Upper lobe of left lung (tissue), 6 donors: ENCODE measurements at regions not wholly inside any gene's neighbourhood (a gene's known extent, or its start where the extent isn't known, plus 50 kb on each side); places are given as distances from the start of the nearest gene placed in this dataset.
"Not testable (repeated sequence)": the region's sequence is repeated elsewhere in the genome, so short reads cannot be mapped to it uniquely, and the experiment has no call there.

Source experiments
- ATAC-seq, 2 donors: fragments of 200-7000 bp; cut with Tn5 transposase; one replicate each; pipeline ENCODE4 v1.9.1; 2022; ENCODE audit warnings: mild to moderate bottlenecking in 2 of 2, moderate library complexity in 2 of 2; ENCODE audit not compliant: low FRiP score in 2 of 2
- DNase-seq, 2 donors: peaks; one replicate each; pipeline ENCODE4 v3.0.0-alpha.2; 2019 to 2020
- H3K27ac ChIP-seq, 4 donors: fragments of 200-600 bp; sonication (generic); one replicate each; pipeline ENCODE4 v1.5.1; 2016 to 2019
- H3K27me3 ChIP-seq, 4 donors: fragments of 200-600 bp; sonication (generic); one replicate each; pipeline ENCODE4 v1.5.1; 2017 to 2019
- H3K36me3 ChIP-seq, 4 donors: fragments of 200-600 bp; sonication (generic); one replicate each; pipeline ENCODE4 v1.5.1; 2016 to 2019
- H3K4me1 ChIP-seq, 4 donors: fragments of 200-600 bp; sonication (generic); one replicate each; pipeline ENCODE4 v1.5.1; 2018 to 2019
- H3K4me3 ChIP-seq, 4 donors: fragments of 200-600 bp; sonication (generic); one replicate each; pipeline ENCODE4 v1.5.1; 2017 to 2019; ENCODE audit warnings: mild to moderate bottlenecking in 2 of 4, moderate library complexity in 1 of 4
- H3K9me3 ChIP-seq, 4 donors: fragments of 200-600 bp; sonication (generic); one replicate each; pipeline ENCODE4 v1.5.1; 2018 to 2019
- EP300 ChIP-seq, 4 donors: sonication (generic); formaldehyde crosslinking; IDR thresholded peaks; one replicate each; pipeline ENCODE4 v1.5.1; 2017; ENCODE audit warnings: antibody characterized with exemption in 4 of 4, control low read depth in 2 of 4
- POLR2A ChIP-seq, 4 donors: fragments of 450-650 bp; IDR thresholded peaks; one replicate each; pipeline ENCODE4 v1.5.1; 2016 to 2017; ENCODE audit warnings: antibody characterized with exemption in 4 of 4, mild to moderate bottlenecking in 2 of 4
- POLR2AphosphoS5 ChIP-seq, 2 donors: sonication (generic); formaldehyde crosslinking; IDR thresholded peaks; one replicate each; pipeline ENCODE4 v1.5.1; 2017; ENCODE audit warnings: antibody characterized with exemption in 2 of 2
- WGBS, 2 donors: methylation state at CpG; one replicate each; pipeline ENCODE4 v1.1.5; 2017 to 2018; 5-methylcytosine and 5-hydroxymethylcytosine counted together
- TF ChIP-seq, protein P1 (sequence below), 6 experiments: fragments of 450-650 bp in 4 of 6; fragments of 200-600 bp in 2 of 6; sonication (generic) in 2 of 6; IDR thresholded peaks; one replicate each; pipeline ENCODE4 v1.5.1; 2016 to 2019; ENCODE audit warnings: antibody characterized with exemption in 6 of 6
- donor health status: DM: no; HTN: no; CAD: no; lungs with moderate emphysema.
- donor health status: DM: no; HTN: yes; CAD: no; lungs with severe emphysema.

DNA sequence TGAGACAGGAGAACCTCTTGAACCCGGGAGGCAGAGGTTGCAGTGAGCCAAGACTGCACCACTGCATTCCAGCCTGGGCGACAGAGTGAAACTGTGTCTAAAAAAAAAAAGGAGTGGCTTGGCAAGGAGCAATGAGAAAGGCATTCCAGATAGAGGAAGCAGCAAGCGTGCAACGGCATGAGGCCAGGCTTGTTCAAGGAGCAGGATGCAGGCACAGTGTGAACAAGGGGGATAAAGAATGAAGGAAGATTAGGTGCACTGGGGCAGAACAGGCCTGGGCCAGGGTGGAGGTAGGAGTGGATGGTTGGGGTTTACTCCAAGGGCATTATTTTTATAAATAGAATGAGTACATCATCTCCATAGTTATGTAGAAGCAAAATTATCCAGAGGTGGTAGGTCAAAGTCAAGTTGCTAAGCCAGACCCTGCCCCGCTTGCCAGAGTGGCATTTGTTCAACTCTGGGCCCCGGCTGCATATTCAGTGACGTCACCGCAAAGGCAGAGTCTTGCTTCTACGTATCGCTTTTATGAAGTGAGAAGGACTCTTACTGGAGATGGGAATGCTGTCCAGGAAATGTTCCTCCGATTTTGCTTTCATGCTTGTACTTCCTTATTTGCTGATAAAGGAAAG is 100.2 kb downstream of the KATNIP start:
- H3K4me3 ChIP-seq = no peak overlapping the region
- 57 to 62% methylated on average over 11 of the region's 11 CpGs for WGBS, 2 donors
- no peaks in the 10 kb centered on the region for H3K27me3 ChIP-seq
- no peak for DNase-seq
- no peaks in the 10 kb centered on the region for H3K4me1 ChIP-seq
- no peak overlapping the region for H3K27ac ChIP-seq
- no peak for ATAC-seq
- peaks cover 0 to 24% (median 4%) of the 10 kb centered on the region in 4 donors for H3K36me3 ChIP-seq
- no peaks in the 10 kb centered on the region for H3K9me3 ChIP-seq
- TF ChIP-seq, protein P1, sequence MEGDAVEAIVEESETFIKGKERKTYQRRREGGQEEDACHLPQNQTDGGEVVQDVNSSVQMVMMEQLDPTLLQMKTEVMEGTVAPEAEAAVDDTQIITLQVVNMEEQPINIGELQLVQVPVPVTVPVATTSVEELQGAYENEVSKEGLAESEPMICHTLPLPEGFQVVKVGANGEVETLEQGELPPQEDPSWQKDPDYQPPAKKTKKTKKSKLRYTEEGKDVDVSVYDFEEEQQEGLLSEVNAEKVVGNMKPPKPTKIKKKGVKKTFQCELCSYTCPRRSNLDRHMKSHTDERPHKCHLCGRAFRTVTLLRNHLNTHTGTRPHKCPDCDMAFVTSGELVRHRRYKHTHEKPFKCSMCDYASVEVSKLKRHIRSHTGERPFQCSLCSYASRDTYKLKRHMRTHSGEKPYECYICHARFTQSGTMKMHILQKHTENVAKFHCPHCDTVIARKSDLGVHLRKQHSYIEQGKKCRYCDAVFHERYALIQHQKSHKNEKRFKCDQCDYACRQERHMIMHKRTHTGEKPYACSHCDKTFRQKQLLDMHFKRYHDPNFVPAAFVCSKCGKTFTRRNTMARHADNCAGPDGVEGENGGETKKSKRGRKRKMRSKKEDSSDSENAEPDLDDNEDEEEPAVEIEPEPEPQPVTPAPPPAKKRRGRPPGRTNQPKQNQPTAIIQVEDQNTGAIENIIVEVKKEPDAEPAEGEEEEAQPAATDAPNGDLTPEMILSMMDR (IDR thresholded peaks at IDR 0.05) = no peak
- TF ChIP-seq POLR2A (IDR thresholded peaks at IDR 0.05) (no peak), POLR2AphosphoS5 (IDR thresholded peaks at IDR 0.05) (no peak), EP300 (IDR thresholded peaks at IDR 0.05) (no peak)

DNA sequence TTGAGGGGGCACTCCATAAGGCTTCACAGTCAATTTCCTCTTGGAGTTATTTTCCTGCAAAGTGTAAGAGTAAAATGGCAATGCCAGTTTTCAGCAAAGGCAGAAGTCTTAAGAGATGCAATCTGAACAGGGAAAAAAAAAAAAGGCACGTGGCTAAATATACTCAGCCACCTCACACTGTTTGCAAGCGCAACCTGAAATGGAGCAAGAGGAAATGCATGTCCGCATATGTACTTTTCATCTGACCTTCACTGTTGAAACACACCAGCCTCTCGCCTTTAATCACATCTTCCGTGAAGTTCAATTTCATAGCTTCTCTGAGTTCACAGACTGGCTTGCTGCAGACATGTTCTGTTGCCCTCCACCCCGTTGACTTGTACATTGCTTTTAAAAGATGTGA is 101.4 kb downstream of the KATNIP start:
- Histone ChIP-seq H3K27me3 (no peaks in the 10 kb centered on the region), H3K9me3 (no peaks in the 10 kb centered on the region), H3K36me3 (peaks cover 0 to 29% (median 4%) of the 10 kb centered on the region in 4 donors), H3K27ac (no peak overlapping the region), H3K4me1 (no peaks in the 10 kb centered on the region), H3K4me3 (no peak overlapping the region)
- TF ChIP-seq, protein P1 (IDR thresholded peaks at IDR 0.05) = no peak
- ATAC-seq = no peak
- 79 to 81% methylated on average over 6 of the region's 6 CpGs for WGBS, 2 donors
- no peak for DNase-seq

DNA sequence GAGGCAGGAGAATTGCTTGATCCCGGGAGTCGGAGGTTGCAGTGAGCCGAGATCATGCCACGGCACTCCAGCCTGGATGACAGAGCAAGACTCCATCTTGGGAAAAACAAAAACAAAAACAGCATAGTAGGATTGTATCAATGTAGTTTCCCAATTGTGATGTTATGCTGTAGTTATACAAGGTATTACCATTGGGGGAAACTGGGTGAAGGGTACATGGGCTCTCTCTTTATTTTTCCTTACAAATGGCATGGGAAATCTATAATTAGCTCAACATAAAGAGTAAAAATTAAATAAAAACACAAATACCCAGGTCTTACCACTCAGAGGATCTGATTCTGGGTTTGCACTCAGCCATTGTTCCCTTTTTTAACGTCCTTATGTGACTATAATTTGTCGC is 107.9 kb downstream of the KATNIP start:
- ATAC-seq = no peak
- TF ChIP-seq POLR2AphosphoS5 (IDR thresholded peaks at IDR 0.05) (no peak), EP300 (IDR thresholded peaks at IDR 0.05) (no peak), POLR2A (IDR thresholded peaks at IDR 0.05) (no peak)
- TF ChIP-seq, protein P1 (IDR thresholded peaks at IDR 0.05) = no peak
- H3K27me3 ChIP-seq = no peaks in the 10 kb centered on the region
- no peak overlapping the region for H3K4me3 ChIP-seq
- no peak for DNase-seq
- no peak overlapping the region for H3K27ac ChIP-seq
- H3K4me1 ChIP-seq = no peaks in the 10 kb centered on the region
- peaks cover 0 to 13% (median 2%) of the 10 kb centered on the region in 4 donors for H3K36me3 ChIP-seq
- no peaks in the 10 kb centered on the region for H3K9me3 ChIP-seq
- 90 to 93% methylated on average over 6 of the region's 6 CpGs for WGBS, 2 donors

DNA sequence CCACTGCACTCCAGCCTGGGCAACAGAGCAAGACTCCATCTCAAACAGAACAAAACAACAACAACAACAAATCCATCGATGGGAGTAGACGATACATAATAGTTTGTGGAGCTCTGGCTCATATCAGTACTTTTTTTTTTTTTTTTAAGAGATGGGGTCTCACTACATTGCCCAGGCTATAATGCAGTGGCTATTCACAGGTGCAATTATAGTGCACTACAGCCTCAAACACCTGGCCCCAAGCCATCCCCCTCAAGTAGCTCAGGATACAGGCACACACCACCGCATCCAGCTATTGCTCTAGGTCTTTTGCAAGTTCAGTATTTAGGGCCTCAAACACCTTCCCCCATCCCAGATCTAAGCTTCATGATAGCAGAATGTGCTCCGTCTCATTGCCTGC is 110.6 kb downstream of the KATNIP start:
- H3K27ac ChIP-seq = no peak overlapping the region
- 95 to 100% methylated on average over 4 of the region's 4 CpGs for WGBS, 2 donors
- TF ChIP-seq, protein P1 (IDR thresholded peaks at IDR 0.05) = no peak
- no peak for TF ChIP-seq EP300 (IDR thresholded peaks at IDR 0.05)
- no peak for TF ChIP-seq POLR2A (IDR thresholded peaks at IDR 0.05)
- TF ChIP-seq POLR2AphosphoS5 (IDR thresholded peaks at IDR 0.05) = no peak
- H3K4me3 ChIP-seq = no peak overlapping the region
- ATAC-seq (no peak), DNase-seq (no peak)
- no peaks in the 10 kb centered on the region for H3K4me1 ChIP-seq
- no peaks in the 10 kb centered on the region for H3K9me3 ChIP-seq
- H3K27me3 ChIP-seq = no peaks in the 10 kb centered on the region
- peaks cover 0 to 5% (median 2%) of the 10 kb centered on the region in 4 donors for H3K36me3 ChIP-seq

DNA sequence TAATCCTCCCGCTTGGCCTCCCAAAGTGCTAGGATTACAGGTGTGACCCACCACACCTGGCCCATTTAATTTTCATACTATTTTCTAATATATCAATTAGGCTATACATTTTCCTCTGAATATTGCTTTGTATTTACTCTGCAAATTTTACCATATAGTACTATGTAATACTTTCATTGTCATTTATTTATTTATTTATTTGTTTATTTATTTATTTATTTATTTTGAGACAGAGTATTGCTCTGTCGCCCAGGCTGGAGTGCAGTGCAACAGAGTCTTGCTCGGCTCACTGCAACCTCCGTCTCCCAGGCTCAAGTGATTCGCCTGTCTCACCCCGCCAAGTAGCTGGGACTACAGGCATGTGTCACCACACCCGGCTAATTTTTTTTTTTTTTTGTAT is 113.3 kb downstream of the KATNIP start:
- H3K36me3 ChIP-seq, DNase-seq, H3K4me1 ChIP-seq, ATAC-seq, H3K9me3 ChIP-seq, H3K27ac ChIP-seq, H3K4me3 ChIP-seq, H3K27me3 ChIP-seq: not testable (repeated sequence)
- WGBS, 2 donors = 98% methylated on average over 7 of the region's 7 CpGs
